H4 (cell line): ENCODE measurements at regions not wholly inside any gene's neighbourhood (a gene's known extent, or its start where the extent isn't known, plus 50 kb on each side); places are given as distances from the start of the nearest gene placed in this dataset.

Source experiments
- DNase-seq: peaks from one replicate; pipeline ENCODE4 v3.0.0-alpha.2; 2015; ENCODE audit warnings: low spot score

GRCh38 chr2:235303499-235304291 lies 190.1 kb upstream of the AGAP1 start:
- no peak for DNase-seq

GRCh38 chr2:235305678-235306077 lies 188.2 kb upstream of the AGAP1 start:
- no peak for DNase-seq

- DNase-seq = no peak
Measured at GRCh38 chr2:235311044-235311443, 182.8 kb upstream of the AGAP1 start.

- no peak for DNase-seq
Measured at GRCh38 chr2:235312571-235312970, 181.3 kb upstream of the AGAP1 start.

GRCh38 chr2:235314371-235314930 lies 179.4 kb upstream of the AGAP1 start:
- peak; percentile 37 for DNase-seq

- no peak for DNase-seq
Measured at GRCh38 chr2:235319095-235319494, 174.7 kb upstream of the AGAP1 start.

- DNase-seq = peak; percentile 32
Measured at GRCh38 chr2:235320326-235320725, 173.5 kb upstream of the AGAP1 start.

GRCh38 chr2:235324324-235324723 lies 169.5 kb upstream of the AGAP1 start:
- no peak for DNase-seq

- DNase-seq = no peak
Measured at GRCh38 chr2:235325151-235325550, 168.7 kb upstream of the AGAP1 start.

GRCh38 chr2:235328991-235329390 lies 164.9 kb upstream of the AGAP1 start:
- DNase-seq = no peak

GRCh38 chr2:235330775-235331451 lies 162.9 kb upstream of the AGAP1 start:
- DNase-seq = peak; percentile 93

GRCh38 chr2:235332240-235332890 lies 161.5 kb upstream of the AGAP1 start:
- no peak for DNase-seq

GRCh38 chr2:235333076-235333475 lies 160.8 kb upstream of the AGAP1 start:
- DNase-seq = peak; percentile 34

- DNase-seq = no peak
Measured at GRCh38 chr2:235334179-235334578, 159.7 kb upstream of the AGAP1 start.

- no peak for DNase-seq
Measured at GRCh38 chr2:235343156-235343774, 150.6 kb upstream of the AGAP1 start.

- no peak for DNase-seq
Measured at GRCh38 chr2:235343869-235344268, 150.0 kb upstream of the AGAP1 start.

- no peak for DNase-seq
Measured at GRCh38 chr2:235345745-235346144, 148.1 kb upstream of the AGAP1 start.

GRCh38 chr2:235347691-235348090 lies 146.2 kb upstream of the AGAP1 start:
- peak; percentile 85 for DNase-seq

GRCh38 chr2:235348329-235348728 lies 145.5 kb upstream of the AGAP1 start:
- DNase-seq = no peak

- no peak for DNase-seq
Measured at GRCh38 chr2:235350234-235350633, 143.6 kb upstream of the AGAP1 start.

- DNase-seq = no peak
Measured at GRCh38 chr2:235352541-235352940, 141.3 kb upstream of the AGAP1 start.

- DNase-seq = no peak
Measured at GRCh38 chr2:235357881-235358280, 136.0 kb upstream of the AGAP1 start.
